K562 (cell line): ENCODE measurements at regions not wholly inside any gene's neighbourhood (a gene's known extent, or its start where the extent isn't known, plus 50 kb on each side); places are given as distances from the start of the nearest gene placed in this dataset.

ENCODE experiments used
- BCOR ChIP-seq: fragments of 450-650 bp; IDR thresholded peaks from 2 replicates; pipeline ENCODE4 v1.6.1; 2016
- FIP1L1 ChIP-seq: fragments of 200-400 bp; formaldehyde crosslinking; IDR thresholded peaks from 2 replicates; pipeline ENCODE4 v1.6.1; 2018; ENCODE audit warnings: mild to moderate bottlenecking, low read depth, low read length; ENCODE audit not compliant: poor library complexity, severe bottlenecking
- NFRKB ChIP-seq: fragments of 450-650 bp; IDR thresholded peaks from 2 replicates; pipeline ENCODE4 v1.6.1; 2016; ENCODE audit warnings: low read depth
- XRCC5 ChIP-seq: fragments of 200-400 bp; formaldehyde crosslinking; IDR thresholded peaks from 2 replicates; pipeline ENCODE4 v1.6.1; 2017; ENCODE audit warnings: low read depth, mild to moderate bottlenecking, low read length
- TF ChIP-seq, protein P1 (sequence below): IDR thresholded peaks from 2 replicates; pipeline ENCODE4 v1.6.1; 2012; ENCODE audit warnings: low read depth, low read length, improper control_type of control experiment, borderline replicate concordance
- TF ChIP-seq, protein P2 (sequence below): sonication (generic); formaldehyde crosslinking; IDR thresholded peaks from 2 replicates; pipeline ENCODE4 v1.8.0; 2022; ENCODE audit warnings: missing genetic modification reagents, mild to moderate bottlenecking, borderline replicate concordance
- TF ChIP-seq, protein P3 (sequence below), 2 experiments: fragments of 450-650 bp in 1 of 2; sonication (generic) in 1 of 2; formaldehyde crosslinking in 1 of 2; IDR thresholded peaks in 1 of 2; conservative IDR thresholded peaks in 1 of 2; 2 replicates each; pipeline versions ENCODE4 v1.6.1 to v1.8.1; 2016 to 2023; ENCODE audit warnings: mild to moderate bottlenecking in 2 of 2, moderate library complexity in 2 of 2, inconsistent platforms in 1 of 2, missing genetic modification reagents in 1 of 2

DNA sequence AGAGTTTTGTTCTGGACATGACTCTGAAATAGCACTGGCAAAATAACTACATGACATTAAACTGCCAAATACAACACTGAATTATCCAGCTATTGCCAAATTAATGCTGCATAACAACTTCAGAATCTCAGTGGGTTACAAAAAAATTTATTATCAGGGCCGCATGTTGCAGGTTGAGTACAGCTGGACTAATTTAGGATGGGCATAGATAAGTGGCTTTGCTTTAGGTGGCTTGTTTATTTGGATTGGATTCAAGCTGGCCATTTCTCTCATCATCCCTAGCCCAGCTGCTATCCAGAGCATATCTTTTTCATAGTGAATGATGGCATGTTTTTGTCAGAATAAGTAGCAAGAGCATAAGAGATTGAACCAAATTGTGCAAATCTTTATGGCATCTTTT, 1277.1 kb downstream of the REEP3 start (continued):
- TF ChIP-seq, protein P1, sequence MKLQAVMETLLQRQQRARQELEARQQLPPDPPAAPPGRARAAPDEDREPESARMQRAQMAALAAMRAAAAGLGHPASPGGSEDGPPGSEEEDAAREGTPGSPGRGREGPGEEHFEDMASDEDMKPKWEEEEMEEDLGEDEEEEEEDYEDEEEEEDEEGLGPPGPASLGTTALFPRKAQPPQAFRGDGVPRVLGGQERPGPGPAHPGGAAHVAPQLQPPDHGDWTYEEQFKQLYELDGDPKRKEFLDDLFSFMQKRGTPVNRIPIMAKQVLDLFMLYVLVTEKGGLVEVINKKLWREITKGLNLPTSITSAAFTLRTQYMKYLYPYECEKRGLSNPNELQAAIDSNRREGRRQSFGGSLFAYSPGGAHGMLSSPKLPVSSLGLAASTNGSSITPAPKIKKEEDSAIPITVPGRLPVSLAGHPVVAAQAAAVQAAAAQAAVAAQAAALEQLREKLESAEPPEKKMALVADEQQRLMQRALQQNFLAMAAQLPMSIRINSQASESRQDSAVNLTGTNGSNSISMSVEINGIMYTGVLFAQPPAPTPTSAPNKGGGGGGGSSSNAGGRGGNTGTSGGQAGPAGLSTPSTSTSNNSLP = no peak
- TF ChIP-seq XRCC5 (no peak), FIP1L1 (no peak), NFRKB (no peak), BCOR (no peak)
- TF ChIP-seq, protein P2, sequence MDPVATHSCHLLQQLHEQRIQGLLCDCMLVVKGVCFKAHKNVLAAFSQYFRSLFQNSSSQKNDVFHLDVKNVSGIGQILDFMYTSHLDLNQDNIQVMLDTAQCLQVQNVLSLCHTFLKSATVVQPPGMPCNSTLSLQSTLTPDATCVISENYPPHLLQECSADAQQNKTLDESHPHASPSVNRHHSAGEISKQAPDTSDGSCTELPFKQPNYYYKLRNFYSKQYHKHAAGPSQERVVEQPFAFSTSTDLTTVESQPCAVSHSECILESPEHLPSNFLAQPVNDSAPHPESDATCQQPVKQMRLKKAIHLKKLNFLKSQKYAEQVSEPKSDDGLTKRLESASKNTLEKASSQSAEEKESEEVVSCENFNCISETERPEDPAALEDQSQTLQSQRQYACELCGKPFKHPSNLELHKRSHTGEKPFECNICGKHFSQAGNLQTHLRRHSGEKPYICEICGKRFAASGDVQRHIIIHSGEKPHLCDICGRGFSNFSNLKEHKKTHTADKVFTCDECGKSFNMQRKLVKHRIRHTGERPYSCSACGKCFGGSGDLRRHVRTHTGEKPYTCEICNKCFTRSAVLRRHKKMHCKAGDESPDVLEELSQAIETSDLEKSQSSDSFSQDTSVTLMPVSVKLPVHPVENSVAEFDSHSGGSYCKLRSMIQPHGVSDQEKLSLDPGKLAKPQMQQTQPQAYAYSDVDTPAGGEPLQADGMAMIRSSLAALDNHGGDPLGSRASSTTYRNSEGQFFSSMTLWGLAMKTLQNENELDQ (CRISPR knock-in tag) = no peak
- TF ChIP-seq, protein P3, sequence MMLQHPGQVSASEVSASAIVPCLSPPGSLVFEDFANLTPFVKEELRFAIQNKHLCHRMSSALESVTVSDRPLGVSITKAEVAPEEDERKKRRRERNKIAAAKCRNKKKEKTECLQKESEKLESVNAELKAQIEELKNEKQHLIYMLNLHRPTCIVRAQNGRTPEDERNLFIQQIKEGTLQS (IDR thresholded peaks at IDR 0.05) = no peak
- TF ChIP-seq, protein P3 (CRISPR knock-in tag; conservative IDR thresholded peaks at IDR 0.05) = no peak
